ENCODE measurements at regions not wholly inside any gene's neighbourhood (a gene's known extent, or its start where the extent isn't known, plus 50 kb on each side); places are given as distances from the start of the nearest gene placed in this dataset.

GRCh38 chr5:4630031-4630430 is 510.1 kb upstream of the ADAMTS16 start:
- TF ChIP-seq SP1 (IDR thresholded peaks at IDR 0.05) (no peak), CTBP1 (IDR thresholded peaks at IDR 0.05; ENCODE audit: borderline replicate concordance) (no peak), ARNT (IDR thresholded peaks at IDR 0.05) (no peak)

Measured in HEK293T (cell line).